Bronchial epithelial cell (primary cell): ENCODE measurements at regions not wholly inside any gene's neighbourhood (a gene's known extent, or its start where the extent isn't known, plus 50 kb on each side); places are given as distances from the start of the nearest gene placed in this dataset.

Experiments used
- DNase-seq: peaks from one replicate; pipeline ENCODE4 v3.0.0-alpha.2; 2010; ENCODE audit warnings: low read depth
- FAIRE-seq: peaks from 2 replicates; lab custom pipeline; 2011; peaks lifted over from hg19 to GRCh38; lab: Jason Lieb, UNC
- H3K27me3 ChIP-seq: 2 replicates; pipeline ENCODE4 v1.5.1; 2011; ENCODE audit warnings: low read length; ENCODE audit not compliant: control insufficient read depth, insufficient read depth
- H3K36me3 ChIP-seq: 2 replicates; pipeline ENCODE4 v1.5.1; 2011; ENCODE audit warnings: low read length; ENCODE audit not compliant: control insufficient read depth, insufficient read depth
- H3K4me3 ChIP-seq: 2 replicates; pipeline ENCODE4 v1.5.1; 2011; ENCODE audit warnings: mild to moderate bottlenecking, low read depth, low read length, control low read depth
- TF ChIP-seq, protein P1 (sequence below): IDR thresholded peaks from 2 replicates; pipeline ENCODE4 v1.5.1; 2011; ENCODE audit warnings: mild to moderate bottlenecking, moderate library complexity, low read length, control low read depth, inconsistent platforms; ENCODE audit not compliant: insufficient read depth, severe bottlenecking

- DNase-seq (no peak), FAIRE-seq (no peak)
- H3K4me3 ChIP-seq = no peak overlapping the region
- TF ChIP-seq, protein P1, sequence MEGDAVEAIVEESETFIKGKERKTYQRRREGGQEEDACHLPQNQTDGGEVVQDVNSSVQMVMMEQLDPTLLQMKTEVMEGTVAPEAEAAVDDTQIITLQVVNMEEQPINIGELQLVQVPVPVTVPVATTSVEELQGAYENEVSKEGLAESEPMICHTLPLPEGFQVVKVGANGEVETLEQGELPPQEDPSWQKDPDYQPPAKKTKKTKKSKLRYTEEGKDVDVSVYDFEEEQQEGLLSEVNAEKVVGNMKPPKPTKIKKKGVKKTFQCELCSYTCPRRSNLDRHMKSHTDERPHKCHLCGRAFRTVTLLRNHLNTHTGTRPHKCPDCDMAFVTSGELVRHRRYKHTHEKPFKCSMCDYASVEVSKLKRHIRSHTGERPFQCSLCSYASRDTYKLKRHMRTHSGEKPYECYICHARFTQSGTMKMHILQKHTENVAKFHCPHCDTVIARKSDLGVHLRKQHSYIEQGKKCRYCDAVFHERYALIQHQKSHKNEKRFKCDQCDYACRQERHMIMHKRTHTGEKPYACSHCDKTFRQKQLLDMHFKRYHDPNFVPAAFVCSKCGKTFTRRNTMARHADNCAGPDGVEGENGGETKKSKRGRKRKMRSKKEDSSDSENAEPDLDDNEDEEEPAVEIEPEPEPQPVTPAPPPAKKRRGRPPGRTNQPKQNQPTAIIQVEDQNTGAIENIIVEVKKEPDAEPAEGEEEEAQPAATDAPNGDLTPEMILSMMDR = no peak
- no peaks in the 10 kb centered on the region for H3K36me3 ChIP-seq
- no peaks in the 10 kb centered on the region for H3K27me3 ChIP-seq
These were observed 588.1 kb upstream of the MEF2C start for GRCh38 chr5:89471115-89471514.

GRCh38 chr5:89470658-89471057 is 587.7 kb upstream of the MEF2C start:
- no peak for DNase-seq
- no peak for FAIRE-seq
- Histone ChIP-seq H3K36me3 (no peaks in the 10 kb centered on the region), H3K4me3 (no peak overlapping the region), H3K27me3 (no peaks in the 10 kb centered on the region)
- TF ChIP-seq, protein P1 = no peak

GRCh38 chr5:89458332-89458656 is 575.3 kb upstream of the MEF2C start:
- TF ChIP-seq, protein P1 = no peak
- no peaks in the 10 kb centered on the region for H3K27me3 ChIP-seq
- no peaks in the 10 kb centered on the region for H3K36me3 ChIP-seq
- H3K4me3 ChIP-seq = no peak overlapping the region
- DNase-seq (no peak), FAIRE-seq (no peak)

DNA sequence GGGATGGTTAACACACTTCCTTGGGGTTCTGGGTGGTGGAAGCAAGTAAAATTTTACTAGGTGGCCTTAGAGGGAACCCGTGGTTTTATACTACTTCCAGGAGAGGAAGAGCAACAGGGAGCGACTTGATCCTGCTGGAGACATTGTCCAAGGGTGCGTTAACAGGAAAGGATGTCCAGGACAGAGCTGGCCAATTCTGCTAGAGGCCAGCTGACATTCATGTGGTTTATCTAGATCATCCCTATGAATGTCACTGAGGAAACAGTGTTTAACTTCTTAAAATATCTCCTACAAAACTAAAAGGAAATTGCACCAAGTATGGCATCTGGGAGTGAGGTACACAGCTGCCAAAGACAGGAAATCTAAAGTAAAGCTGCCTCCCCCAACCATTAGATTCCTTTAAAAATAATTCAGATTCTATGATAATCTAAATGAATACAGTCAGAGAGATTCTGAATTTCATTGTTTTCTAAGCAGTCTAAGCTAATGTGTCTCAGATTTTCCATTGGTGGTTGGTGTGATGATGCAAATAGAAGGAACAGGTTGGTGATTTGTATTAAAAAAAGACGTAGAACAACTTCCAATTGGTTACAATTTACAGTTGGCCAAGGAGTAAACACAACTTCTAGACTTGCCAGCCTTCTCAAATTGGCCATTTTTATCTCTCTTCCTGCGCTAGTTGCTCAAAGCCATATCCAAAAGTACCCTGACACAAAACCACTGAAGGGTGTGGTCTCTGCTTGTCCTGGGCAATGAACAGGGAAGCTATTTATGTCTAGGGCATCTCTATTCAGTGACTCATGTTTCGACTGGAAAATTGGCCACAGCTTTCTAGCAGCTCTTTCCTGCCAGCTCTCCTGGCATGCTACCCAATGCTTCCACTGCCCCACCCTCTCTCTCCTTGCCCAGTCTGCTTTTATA is 574.7 kb upstream of the MEF2C start:
- DNase-seq = peak; percentile 81
- no peak overlapping the region for H3K4me3 ChIP-seq
- H3K27me3 ChIP-seq = no peaks in the 10 kb centered on the region
- H3K36me3 ChIP-seq = no peaks in the 10 kb centered on the region
- FAIRE-seq = no peak
- TF ChIP-seq, protein P1 = no peak

DNA sequence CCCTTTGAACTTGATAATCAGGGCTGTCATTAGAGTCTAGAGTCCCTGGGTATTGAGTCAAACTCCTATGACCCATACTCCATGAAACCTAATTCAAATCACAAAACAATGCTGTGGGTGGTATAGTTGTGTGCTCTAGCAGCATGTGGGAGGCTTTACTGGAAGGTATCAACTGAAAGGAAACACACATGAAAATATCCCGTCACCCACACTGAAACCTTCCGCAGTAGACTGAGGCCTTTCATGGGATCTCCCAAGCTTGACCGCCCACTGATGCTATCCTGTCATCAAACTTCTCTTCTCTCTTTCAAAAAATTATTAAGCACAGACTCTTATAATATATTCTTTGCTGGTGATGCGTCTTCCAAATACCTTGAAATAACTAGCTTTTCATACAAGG is 569.1 kb upstream of the MEF2C start:
- no peak for FAIRE-seq
- no peak for DNase-seq
- TF ChIP-seq, protein P1 = no peak

GRCh38 chr5:89451263-89451662 is 568.3 kb upstream of the MEF2C start:
- no peak overlapping the region for H3K4me3 ChIP-seq
- no peaks in the 10 kb centered on the region for H3K36me3 ChIP-seq
- TF ChIP-seq, protein P1 = no peak
- DNase-seq (no peak), FAIRE-seq (no peak)
- no peaks in the 10 kb centered on the region for H3K27me3 ChIP-seq

More for the DNA sequence above, 569.1 kb upstream of the MEF2C start:
- Histone ChIP-seq H3K36me3 (no peaks in the 10 kb centered on the region), H3K4me3 (no peak overlapping the region), H3K27me3 (no peaks in the 10 kb centered on the region)
